Stimulated activated CD4-positive, alpha-beta T cell treated with anti-CD3 and anti-CD28 coated beads, Interleukin-15, amount 100 ng/mL, for 48 hours (primary cell): ENCODE measurements at regions not wholly inside any gene's neighbourhood (a gene's known extent, or its start where the extent isn't known, plus 50 kb on each side); places are given as distances from the start of the nearest gene placed in this dataset.

ENCODE experiments used
- DNase-seq, 2 donors: peaks; one replicate each; pipeline ENCODE4 v3.0.0-alpha.2; 2020; ENCODE audit warnings: low read depth in 2 of 2

DNA sequence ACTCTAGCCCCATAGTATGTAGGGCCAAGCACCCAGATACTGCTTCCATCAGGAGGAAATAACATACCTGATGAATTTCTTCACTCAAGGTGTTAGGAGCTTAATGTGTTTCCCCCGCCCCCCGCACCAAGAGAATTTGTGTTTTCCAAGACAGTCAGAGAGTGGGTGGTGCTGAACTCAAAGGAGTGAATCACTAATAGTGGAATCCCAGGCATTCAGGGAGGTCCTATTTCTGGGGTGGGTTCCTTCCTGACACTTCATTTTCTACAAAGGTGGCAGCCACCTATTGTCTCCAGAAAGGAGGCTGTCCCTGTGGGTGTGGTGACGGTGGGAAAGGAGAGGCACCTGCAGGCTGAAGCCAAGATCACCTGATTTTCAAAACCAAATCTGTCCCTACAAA, 50.8 kb upstream of the ELF5 start:
- no peak for DNase-seq

DNA sequence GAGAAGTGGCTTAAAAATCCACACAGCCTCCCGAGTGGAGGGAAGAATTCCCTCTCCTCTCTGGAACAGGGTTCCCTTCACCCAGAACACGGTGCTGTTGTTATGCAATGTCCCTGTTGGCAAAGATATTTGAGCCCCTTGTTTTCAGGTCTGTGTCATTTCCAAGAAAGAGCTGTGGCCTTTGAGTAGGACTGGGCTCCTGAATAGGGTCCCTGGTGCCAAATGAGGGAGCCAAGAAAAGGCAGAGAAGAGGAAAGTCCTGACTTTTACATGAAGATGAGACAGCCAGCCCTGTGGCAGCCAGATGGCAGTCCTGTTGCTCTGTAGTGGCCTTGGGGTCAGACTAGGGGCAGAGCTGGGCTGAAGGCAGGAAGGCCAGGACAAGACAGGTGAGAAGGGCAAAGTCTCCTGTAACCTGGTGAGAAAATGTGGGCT, 51.2 kb upstream of the ELF5 start:
- DNase-seq, result no peak

DNA sequence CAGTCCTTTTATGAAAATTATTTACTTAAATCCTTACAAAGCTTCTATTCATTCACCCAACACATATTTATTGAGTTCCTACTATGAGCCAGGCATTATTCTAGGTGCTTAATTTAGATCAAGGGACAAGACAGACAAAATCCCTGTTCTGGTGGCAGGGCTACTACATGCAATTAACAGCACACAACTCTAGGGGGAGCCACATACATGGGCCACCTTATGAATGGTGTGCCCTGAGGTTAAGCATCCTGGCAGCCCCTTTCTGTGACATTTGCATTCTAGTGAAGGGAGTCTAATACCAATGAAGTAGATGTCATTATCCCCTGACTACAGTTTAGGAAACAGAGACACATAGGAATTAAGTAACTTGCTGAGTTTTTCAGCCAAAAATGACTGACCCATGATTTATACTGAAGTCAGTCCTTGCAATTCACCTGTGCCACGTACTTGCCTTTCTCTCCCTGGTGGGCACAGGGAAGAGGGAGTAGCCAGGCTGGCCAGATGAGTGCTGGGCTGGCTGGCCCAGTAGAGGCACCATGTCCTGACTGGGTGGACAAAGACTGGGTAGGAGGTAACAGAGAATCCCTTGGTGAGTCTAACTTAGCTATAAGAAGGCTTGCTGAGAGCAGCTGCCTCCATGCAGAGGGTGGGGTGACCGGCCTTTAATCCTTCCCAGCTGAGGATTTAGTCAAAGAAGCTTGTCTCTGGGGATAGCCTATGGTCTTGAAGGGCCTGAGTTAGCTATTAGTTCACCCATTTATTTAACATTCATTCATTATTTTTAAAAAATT, 52.0 kb upstream of the ELF5 start:
- peak in 1 of 2 donors; percentile 4 for DNase-seq

DNA sequence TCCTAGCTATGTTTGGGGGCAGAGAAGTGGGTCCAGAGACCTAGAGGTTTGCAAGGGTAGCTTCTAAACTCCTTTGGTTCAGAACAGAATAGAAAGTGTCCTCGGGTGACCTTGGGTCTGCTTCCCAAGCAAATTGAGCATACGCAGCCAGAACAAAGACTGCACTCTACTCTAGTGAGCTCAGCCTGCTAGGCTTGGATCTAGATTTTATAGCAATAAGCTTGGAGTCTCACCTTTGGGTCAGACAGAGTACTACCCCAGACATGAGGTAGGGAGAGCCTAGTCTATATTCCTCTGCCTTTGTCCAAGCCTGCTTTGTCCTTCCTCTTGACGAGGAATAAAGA, 52.6 kb upstream of the ELF5 start:
- DNase-seq, result no peak

DNA sequence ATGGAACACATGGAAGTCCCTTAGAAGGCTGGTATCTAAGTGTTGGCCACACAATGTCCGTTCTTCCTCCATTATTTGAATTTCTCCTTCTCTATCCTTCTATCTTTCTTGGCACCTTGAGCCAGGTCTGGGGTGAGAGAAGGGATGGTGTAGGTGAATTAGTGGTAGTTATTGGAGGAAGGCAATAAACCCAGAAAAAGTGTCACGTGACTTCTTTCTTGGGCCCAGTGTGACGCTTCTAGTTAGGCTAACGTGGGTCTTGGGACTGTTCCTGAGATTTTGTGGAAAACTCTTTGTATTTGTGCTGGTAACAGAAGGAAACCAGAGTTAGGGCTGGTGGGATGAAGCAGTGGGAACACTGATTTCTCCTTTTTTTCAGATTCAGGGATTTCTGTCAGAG, 53.1 kb upstream of the ELF5 start:
- DNase-seq, result no peak

DNA sequence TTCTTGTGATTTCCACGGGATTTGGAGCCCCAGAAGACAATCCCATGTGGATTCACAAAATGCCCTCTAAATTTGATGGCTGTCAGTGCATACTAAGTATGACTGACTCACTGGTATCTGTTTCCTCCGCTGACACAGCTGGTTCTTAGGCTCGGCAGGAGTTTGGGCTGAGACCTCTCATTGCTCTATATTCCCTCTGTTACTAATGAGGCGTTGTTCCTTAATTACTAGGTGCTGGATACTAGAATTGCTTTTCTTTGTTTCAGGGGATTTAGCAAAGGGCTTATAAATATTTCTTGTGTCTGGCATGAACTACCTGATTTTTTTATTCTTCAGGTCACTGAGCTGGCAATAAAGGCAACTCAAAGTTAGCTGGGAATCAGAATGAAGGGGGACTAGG, 53.2 kb upstream of the EHF start:
- DNase-seq, result no peak

DNA sequence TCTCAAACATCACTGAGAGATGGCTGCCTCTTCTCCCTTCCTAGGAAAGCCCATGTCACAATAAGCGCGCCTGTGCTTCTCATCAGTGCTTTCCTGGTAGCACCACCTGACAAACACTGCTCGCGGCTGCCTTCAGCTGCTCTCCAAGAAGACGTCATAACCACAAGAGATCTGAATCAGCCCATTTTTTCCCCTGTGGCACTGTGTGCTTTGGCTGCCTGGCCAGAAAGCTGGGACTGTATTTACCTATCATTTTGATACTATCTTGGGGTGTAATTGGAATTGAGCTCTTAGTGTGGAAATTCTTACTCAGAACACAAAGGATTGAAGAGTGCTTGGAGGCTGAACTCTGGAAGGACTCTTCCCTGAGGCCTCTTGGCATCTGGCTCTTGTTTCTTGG, 50.3 kb upstream of the EHF start:
- peak; percentile 2 to 6 for DNase-seq
